ENCODE measurements at regions not wholly inside any gene's neighbourhood (a gene's known extent, or its start where the extent isn't known, plus 50 kb on each side); places are given as distances from the start of the nearest gene placed in this dataset.

DNA sequence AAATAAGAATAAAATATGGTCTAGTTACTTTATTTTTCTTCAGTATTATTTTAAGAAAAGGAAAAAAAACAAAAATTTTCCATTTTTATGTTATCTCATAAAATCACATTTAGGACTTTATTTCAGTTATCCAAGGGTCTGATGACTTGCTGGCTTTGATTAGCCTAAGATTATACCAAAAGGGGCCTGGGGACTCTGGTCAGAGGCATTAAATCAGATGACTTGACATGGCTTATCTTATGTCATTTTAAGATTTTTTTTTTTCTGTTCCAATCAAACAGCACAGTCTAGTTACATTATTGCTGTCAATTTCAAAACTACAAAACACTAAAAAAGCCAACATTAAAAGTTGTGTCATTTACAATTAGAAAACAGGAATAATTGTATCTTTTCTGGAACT lies 725.4 kb upstream of the NR2F2 start:
- TF ChIP-seq, protein P1, sequence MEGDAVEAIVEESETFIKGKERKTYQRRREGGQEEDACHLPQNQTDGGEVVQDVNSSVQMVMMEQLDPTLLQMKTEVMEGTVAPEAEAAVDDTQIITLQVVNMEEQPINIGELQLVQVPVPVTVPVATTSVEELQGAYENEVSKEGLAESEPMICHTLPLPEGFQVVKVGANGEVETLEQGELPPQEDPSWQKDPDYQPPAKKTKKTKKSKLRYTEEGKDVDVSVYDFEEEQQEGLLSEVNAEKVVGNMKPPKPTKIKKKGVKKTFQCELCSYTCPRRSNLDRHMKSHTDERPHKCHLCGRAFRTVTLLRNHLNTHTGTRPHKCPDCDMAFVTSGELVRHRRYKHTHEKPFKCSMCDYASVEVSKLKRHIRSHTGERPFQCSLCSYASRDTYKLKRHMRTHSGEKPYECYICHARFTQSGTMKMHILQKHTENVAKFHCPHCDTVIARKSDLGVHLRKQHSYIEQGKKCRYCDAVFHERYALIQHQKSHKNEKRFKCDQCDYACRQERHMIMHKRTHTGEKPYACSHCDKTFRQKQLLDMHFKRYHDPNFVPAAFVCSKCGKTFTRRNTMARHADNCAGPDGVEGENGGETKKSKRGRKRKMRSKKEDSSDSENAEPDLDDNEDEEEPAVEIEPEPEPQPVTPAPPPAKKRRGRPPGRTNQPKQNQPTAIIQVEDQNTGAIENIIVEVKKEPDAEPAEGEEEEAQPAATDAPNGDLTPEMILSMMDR (conservative IDR thresholded peaks at IDR 0.05 in 1 of 2, IDR thresholded peaks at IDR 0.05 in 1 of 2; ENCODE audit: low read depth in 1 of 2, low read length in 2 of 2) = no peak
- TF ChIP-seq EZH2 (IDR thresholded peaks at IDR 0.05; ENCODE audit: low read length, missing control alignments) = no peak

Measured in fibroblast of lung (primary cell).